ENCODE measurements at regions not wholly inside any gene's neighbourhood (a gene's known extent, or its start where the extent isn't known, plus 50 kb on each side); places are given as distances from the start of the nearest gene placed in this dataset.
A peak's percentile ranks its signal among the peaks of the same experiment; 100 is the strongest.

GRCh38 chr10:58068809-58069208 lies 198.9 kb downstream of the IPMK start:
- Histone ChIP-seq H3K36me3 (no peaks in the 10 kb centered on the region), H3K27me3 (no peaks in the 10 kb centered on the region), H3K9me3 (no peaks in the 10 kb centered on the region), H3K4me1 (no peaks in the 10 kb centered on the region), H3K4me3 (no peak overlapping the region), H3K27ac (no peak overlapping the region)
- no peak for DNase-seq
- intact Hi-C loops (cut with DNase I; ENCODE audit: low total_unique reads): no loop called here
- no peak for TF ChIP-seq CTCF (IDR thresholded peaks at IDR 0.05)

- H3K9me3 ChIP-seq: no peaks in the 10 kb centered on the region
- intact Hi-C loops (cut with DNase I; ENCODE audit: low total_unique reads): no loop called here
- H3K36me3 ChIP-seq: no peaks in the 10 kb centered on the region
- no peak overlapping the region for H3K4me3 ChIP-seq
- H3K27ac ChIP-seq: no peak overlapping the region
- H3K4me1 ChIP-seq: no peaks in the 10 kb centered on the region
- H3K27me3 ChIP-seq: no peaks in the 10 kb centered on the region
- no peak for DNase-seq
- no peak for TF ChIP-seq CTCF (IDR thresholded peaks at IDR 0.05)
Observed at GRCh38 chr10:58066979-58067378, 200.7 kb downstream of the IPMK start.

- no peak overlapping the region for H3K27ac ChIP-seq
- H3K36me3 ChIP-seq: no peaks in the 10 kb centered on the region
- intact Hi-C loops (cut with DNase I; ENCODE audit: low total_unique reads): no loop called here
- no peak for TF ChIP-seq CTCF (IDR thresholded peaks at IDR 0.05)
- DNase-seq: no peak
- no peaks in the 10 kb centered on the region for H3K27me3 ChIP-seq
- no peaks in the 10 kb centered on the region for H3K9me3 ChIP-seq
- H3K4me1 ChIP-seq: no peaks in the 10 kb centered on the region
- no peak overlapping the region for H3K4me3 ChIP-seq
Observed at GRCh38 chr10:58066126-58066525, 201.6 kb downstream of the IPMK start.

GRCh38 chr10:58065529-58065815 lies 202.2 kb downstream of the IPMK start:
- no peaks in the 10 kb centered on the region for H3K9me3 ChIP-seq
- H3K27me3 ChIP-seq: no peaks in the 10 kb centered on the region
- H3K27ac ChIP-seq: no peak overlapping the region
- H3K36me3 ChIP-seq: no peaks in the 10 kb centered on the region
- no peak overlapping the region for H3K4me3 ChIP-seq
- no peak for DNase-seq
- TF ChIP-seq CTCF (IDR thresholded peaks at IDR 0.05): no peak
- intact Hi-C loops (cut with DNase I; ENCODE audit: low total_unique reads): no loop called here
- H3K4me1 ChIP-seq: no peaks in the 10 kb centered on the region

GRCh38 chr10:58064714-58065528 lies 202.8 kb downstream of the IPMK start:
- Histone ChIP-seq H3K9me3 (no peaks in the 10 kb centered on the region), H3K4me3 (no peak overlapping the region), H3K4me1 (no peaks in the 10 kb centered on the region), H3K36me3 (no peaks in the 10 kb centered on the region), H3K27ac (no peak overlapping the region), H3K27me3 (no peaks in the 10 kb centered on the region)
- peak; percentile 56 to 61 for TF ChIP-seq CTCF (IDR thresholded peaks at IDR 0.05)
- intact Hi-C loops (cut with DNase I; ENCODE audit: low total_unique reads): no loop called here
- no peak for DNase-seq

Measured in tibial artery (tissue), 4 donors.